K562 (cell line): ENCODE measurements at regions not wholly inside any gene's neighbourhood (a gene's known extent, or its start where the extent isn't known, plus 50 kb on each side); places are given as distances from the start of the nearest gene placed in this dataset.

Source experiments
- ATAC-seq: fragments of 200-7000 bp; cut with Tn5 transposase; 3 replicates; pipeline ENCODE4 v1.9.1; 2020; ENCODE audit warnings: moderate library complexity
- BruUV-seq: library from RNA; stranded (reverse); fragments of 400-500 nt; replicated peaks from 2 replicates; lab custom pipeline; 2021; lab: Mats Ljungman, UMichigan
- CTCF ChIA-PET: fragments of 300-600 bp; formaldehyde crosslinking; extraction: SDS; loops from one replicate; lab custom pipeline; 2021; ENCODE audit warnings: low intra/inter-chr PET ratio; lab: Yijun Ruan, JAX
- POLR2A ChIA-PET: fragments of 300-600, 350-650 bp; sonication (Branson Sonifier 250); formaldehyde crosslinking; extraction: SDS; loops from one replicate; lab custom pipeline; 2021; ENCODE audit warnings: antibody characterized with exemption, inconsistent platforms; lab: Yijun Ruan, JAX
- DNase-seq, 4 experiments: peaks; one replicate each; pipeline versions ENCODE4 v3.0.0 to v3.0.0-alpha.2; 2011 to 2018; ENCODE audit warnings: low spot score in 3 of 4, mixed read lengths in 3 of 4; ENCODE audit errors: extremely low read depth in 1 of 4
- FAIRE-seq: peaks from 2 replicates; lab custom pipeline; 2011; peaks lifted over from hg19 to GRCh38; lab: Jason Lieb, UNC
- H2AFZ ChIP-seq: 2 replicates; pipeline ENCODE4 v1.6.0; 2011; ENCODE audit warnings: low read depth, low read length, control low read depth, inconsistent platforms
- H3K27ac ChIP-seq: fragments of 200-600 bp; 3 replicates; pipeline ENCODE4 v1.8.0; 2011; ENCODE audit warnings: low read depth, mild to moderate bottlenecking, control low read depth, inconsistent platforms, low read length, moderate library complexity, mixed read lengths; ENCODE audit errors: extremely low read depth
- H3K27me3 ChIP-seq, 2 experiments: fragments of 300-600 bp in 1 of 2; 2 replicates in 1 of 2; 3 replicates in 1 of 2; pipeline versions ENCODE4 v1.6.0 to v1.8.0; 2011; ENCODE audit warnings: inconsistent platforms in 2 of 2, low read length in 2 of 2, mild to moderate bottlenecking in 1 of 2, mixed read lengths in 1 of 2, moderate library complexity in 1 of 2; ENCODE audit not compliant: control insufficient read depth in 2 of 2, insufficient read depth in 2 of 2
- H3K36me3 ChIP-seq: fragments of 300-600 bp; 3 replicates; pipeline ENCODE4 v1.8.0; 2011; ENCODE audit warnings: mild to moderate bottlenecking, low read length, inconsistent platforms; ENCODE audit not compliant: control insufficient read depth, insufficient read depth
- H3K4me1 ChIP-seq, 2 experiments: fragments of 200-600 bp in 1 of 2; replicated peaks in 1 of 2; 2 replicates in 1 of 2; 3 replicates in 1 of 2; pipeline versions ENCODE4 v1.5.1 to v1.8.0; 2011; ENCODE audit warnings: inconsistent platforms in 2 of 2, low read length in 2 of 2, mild to moderate bottlenecking in 1 of 2, mixed read lengths in 1 of 2, moderate library complexity in 1 of 2; ENCODE audit not compliant: control insufficient read depth in 2 of 2, insufficient read depth in 2 of 2
- H3K4me2 ChIP-seq: 2 replicates; pipeline ENCODE4 v1.6.1; 2011; ENCODE audit warnings: low read length, control low read depth, inconsistent platforms, mixed read lengths; ENCODE audit not compliant: insufficient read depth
- H3K4me3 ChIP-seq: fragments of 200-600 bp; sonication (generic), shearing (Covaris generic); 2 replicates; pipeline ENCODE4 v1.5.1; 2016; ENCODE audit warnings: control low read depth, inconsistent platforms
- H3K79me2 ChIP-seq: fragments of 200-600 bp; 3 replicates; pipeline ENCODE4 v1.8.0; 2011; ENCODE audit warnings: low read length, inconsistent platforms; ENCODE audit not compliant: control insufficient read depth, insufficient read depth
- H3K9ac ChIP-seq, 2 experiments: 2 replicates each; pipeline versions ENCODE4 v1.6.0 to v1.6.1; 2011; ENCODE audit warnings: low read depth in 2 of 2, low read length in 2 of 2, control low read depth in 1 of 2, inconsistent platforms in 1 of 2, mild to moderate bottlenecking in 1 of 2, mixed read lengths in 1 of 2; ENCODE audit not compliant: insufficient read depth in 1 of 2
- H3K9me1 ChIP-seq: one replicate; pipeline ENCODE4 v1.6.0; 2011; ENCODE audit warnings: inconsistent platforms, mild to moderate bottlenecking, low read length, moderate library complexity; ENCODE audit not compliant: control insufficient read depth, insufficient read depth
- H3K9me3 ChIP-seq: replicated peaks from 2 replicates; pipeline ENCODE4 v1.5.1; 2011; ENCODE audit warnings: low read depth, low read length, inconsistent platforms; ENCODE audit not compliant: control insufficient read depth, insufficient read depth
- H4K20me1 ChIP-seq: replicated peaks from 2 replicates; pipeline ENCODE4 v1.6.1; 2011; ENCODE audit warnings: low read length, inconsistent platforms, mixed read lengths; ENCODE audit not compliant: control insufficient read depth, insufficient read depth
- E2F1 ChIP-seq: sonication (generic); formaldehyde crosslinking; IDR thresholded peaks from 2 replicates; pipeline ENCODE4 v1.8.1; 2023; ENCODE audit warnings: mild to moderate bottlenecking, missing genetic modification reagents, moderate library complexity
- E2F4 ChIP-seq: sonication (generic); formaldehyde crosslinking; IDR thresholded peaks from 2 replicates; pipeline ENCODE4 v1.8.0; 2022; ENCODE audit warnings: mild to moderate bottlenecking, low read depth, missing genetic modification reagents
- E2F8 ChIP-seq: fragments of 450-650 bp; IDR thresholded peaks from 2 replicates; pipeline ENCODE4 v1.7.1; 2018; ENCODE audit warnings: mild to moderate bottlenecking, low read depth; ENCODE audit not compliant: partially characterized antibody
- NFIC ChIP-seq: fragments of 450-650 bp; IDR thresholded peaks from 2 replicates; pipeline ENCODE4 v1.6.1; 2017; ENCODE audit warnings: mild to moderate bottlenecking, inconsistent platforms
- SMARCE1 ChIP-seq: fragments of 450-650 bp; IDR thresholded peaks from 2 replicates; pipeline ENCODE4 v1.7.1; 2016; ENCODE audit warnings: mild to moderate bottlenecking
- TBP ChIP-seq: optimal IDR thresholded peaks from 2 replicates; pipeline ENCODE3; 2011; ENCODE audit warnings: low read depth, low read length, improper control_type of control experiment
- ZFP1 ChIP-seq: fragments of 450-650 bp; formaldehyde crosslinking; IDR thresholded peaks from 2 replicates; pipeline ENCODE4 v1.4.0; 2020; ENCODE audit warnings: mild to moderate bottlenecking, mixed read lengths
- ZNF184 ChIP-seq: sonication (generic); formaldehyde crosslinking; IDR thresholded peaks from 2 replicates; pipeline ENCODE4 v1.5.0; 2020; ENCODE audit warnings: missing genetic modification reagents
- in situ Hi-C: fragments of 300-500 bp; cut with MboI; formaldehyde crosslinking; loops from 4 replicates; pipeline ENCODE4 v1.15.0; 2018; ENCODE audit warnings: inconsistent platforms, mixed read lengths
- intact Hi-C: fragments of 100-400 bp; cut with micrococcal nuclease; formaldehyde crosslinking; loops from 2 replicates; pipeline ENCODE4 v1.14.2; 2022

- intact Hi-C loops: no loop called here
These were observed 343.8 kb downstream of the MZT1 start for GRCh38 chr13:72383646-72384045.

More at GRCh38 chr13:72383646-72384045, 343.8 kb downstream of the MZT1 start:
- Histone ChIP-seq H3K27ac (no peak overlapping the region), H3K4me3 (no peak overlapping the region), H2AFZ (no peak overlapping the region), H3K9me3 (no peaks in the 10 kb centered on the region), H3K4me2 (no peak overlapping the region), H3K4me1 (no peaks in the 10 kb centered on the region), H4K20me1 (no peaks in the 10 kb centered on the region), H3K27me3 (no peaks in the 10 kb centered on the region), H3K9me1 (no peaks in the 10 kb centered on the region), H3K36me3 (no peaks in the 10 kb centered on the region), H3K9ac (no peak overlapping the region), H3K79me2 (no peaks in the 10 kb centered on the region)
- POLR2A ChIA-PET: no interaction called here
- no TSS peak for BruUV-seq
- CTCF ChIA-PET: no interaction called here
- in situ Hi-C loops: no loop called here
- ATAC-seq (no peak), FAIRE-seq (no peak), DNase-seq (no peak)
- no peak for TF ChIP-seq E2F8
- TF ChIP-seq E2F1 (CRISPR knock-in tag): no peak
- TF ChIP-seq ZNF184 (CRISPR knock-in tag): no peak
- TF ChIP-seq NFIC: no peak
- no peak for TF ChIP-seq SMARCE1
- no peak for TF ChIP-seq ZFP1 (CRISPR knock-in tag)
- TF ChIP-seq TBP: no peak
- TF ChIP-seq E2F4 (CRISPR knock-in tag): no peak
